Pancreas (tissue), 10 donors: ENCODE measurements at regions not wholly inside any gene's neighbourhood (a gene's known extent, or its start where the extent isn't known, plus 50 kb on each side); places are given as distances from the start of the nearest gene placed in this dataset.

ENCODE experiments used
- ATAC-seq, 4 donors: fragments of 200-7000 bp; cut with Tn5 transposase; one replicate each; pipeline versions ENCODE4 v1.8.0 to v1.9.1; 2020; ENCODE audit warnings: mild to moderate bottlenecking in 4 of 4, moderate library complexity in 4 of 4
- DNase-seq, 6 donors: peaks; one replicate each; pipeline ENCODE4 v3.0.0-alpha.2; 2020
- FAIRE-seq: peaks from 2 replicates; lab custom pipeline; 2012; peaks lifted over from hg19 to GRCh38; lab: Jason Lieb, UNC
- H3K27ac ChIP-seq, 4 donors: fragments of 200-600 bp; sonication (generic); 1 replicate in 3 of 4; 2 replicates in 1 of 4; pipeline versions ENCODE4 v1.5.0 to v1.8.0; 2020
- H3K27me3 ChIP-seq, 4 donors: fragments of 200-600 bp; one replicate each; pipeline ENCODE4 v1.8.0; 2021
- H3K36me3 ChIP-seq, 3 donors: fragments of 200-600 bp; sonication (generic) in 1 of 3; one replicate each; pipeline versions ENCODE4 v1.5.0 to v1.8.0; 2020 to 2021
- H3K4me1 ChIP-seq, 3 donors: fragments of 200-600 bp; one replicate each; pipeline ENCODE4 v1.8.0; 2021
- H3K4me3 ChIP-seq, 4 donors: fragments of 200-600 bp; sonication (generic) in 2 of 4; one replicate each; pipeline versions ENCODE4 v1.5.0 to v1.8.0; 2020 to 2021
- H3K9me3 ChIP-seq, 4 donors: fragments of 200-600 bp; one replicate each; pipeline ENCODE4 v1.8.0; 2021
- CTCF ChIP-seq, 4 donors: fragments of 200-600 bp; sonication (generic) in 3 of 4; IDR thresholded peaks; one replicate each; pipeline versions ENCODE4 v1.5.0 to v1.8.0; 2021; ENCODE audit warnings: antibody characterized with exemption in 4 of 4
- WGBS, 2 donors: extraction: QIAGEN DNeasy Blood & Tissue Kit; methylation state at CpG; one replicate each; pipeline ENCODE4 v1.1.7; 2013; 5-methylcytosine and 5-hydroxymethylcytosine counted together
- intact Hi-C, 3 donors: fragments of 100-400 bp; cut with DNase I; formaldehyde crosslinking; loops; one replicate each; pipeline versions ENCODE4 v1.11.1 to v1.14.2; 2022
- donor health status: healthy with polysubstance abuse.
- donor health status: DM: no; HTN: no; CAD: no; lungs with moderate emphysema.
- donor health status: DM: no; HTN: no; CAD: no.
- donor health status: control.
- donor health status: control.
- donor health status: Bipolar disorder and iron deficiency.
- donor health status: DM: yes; HTN: yes; CAD: no.
- donor health status: DM: no; HTN: no; CAD: no.
- donor health status: DM: no; HTN: no; CAD: no.
- donor health status: DM: yes; HTN: yes; CAD: no.

- no peaks in the 10 kb centered on the region for H3K36me3 ChIP-seq
- no peak for FAIRE-seq
- intact Hi-C loops, result no loop called here
- no peaks in the 10 kb centered on the region for H3K27me3 ChIP-seq
- ATAC-seq, result no peak
- no peaks in the 10 kb centered on the region for H3K4me1 ChIP-seq
- DNase-seq, result no peak
- no peak overlapping the region for H3K4me3 ChIP-seq
- no peak overlapping the region for H3K27ac ChIP-seq
- no peaks in the 10 kb centered on the region for H3K9me3 ChIP-seq
- no peak for TF ChIP-seq CTCF (IDR thresholded peaks at IDR 0.05)
Observed at GRCh38 chr4:126265888-126266287, 951.1 kb downstream of the FAT4 start.

- DNase-seq (no peak), FAIRE-seq (no peak)
- intact Hi-C loops, result no loop called here
Observed at GRCh38 chr4:126267689-126268088, 952.9 kb downstream of the FAT4 start.

GRCh38 chr4:126268106-126268505, 953.4 kb downstream of the FAT4 start:
- FAIRE-seq (no peak), DNase-seq (no peak), ATAC-seq (no peak)
- no peaks in the 10 kb centered on the region for H3K27me3 ChIP-seq
- H3K27ac ChIP-seq, result no peak overlapping the region
- no peaks in the 10 kb centered on the region for H3K4me1 ChIP-seq
- intact Hi-C loops, result no loop called here
- H3K9me3 ChIP-seq, result no peaks in the 10 kb centered on the region
- TF ChIP-seq CTCF (IDR thresholded peaks at IDR 0.05), result no peak
- no peak overlapping the region for H3K4me3 ChIP-seq
- no peaks in the 10 kb centered on the region for H3K36me3 ChIP-seq

More at GRCh38 chr4:126267689-126268088, 952.9 kb downstream of the FAT4 start:
- Histone ChIP-seq H3K27ac (no peak overlapping the region), H3K36me3 (no peaks in the 10 kb centered on the region), H3K4me3 (no peak overlapping the region), H3K27me3 (no peaks in the 10 kb centered on the region), H3K9me3 (no peaks in the 10 kb centered on the region), H3K4me1 (no peaks in the 10 kb centered on the region)
- 16 to 20% methylated on average over 1 of the region's 1 CpG for WGBS, 2 donors
- ATAC-seq, result no peak
- TF ChIP-seq CTCF (IDR thresholded peaks at IDR 0.05), result no peak

- no peaks in the 10 kb centered on the region for H3K9me3 ChIP-seq
- no peaks in the 10 kb centered on the region for H3K4me1 ChIP-seq
- no peaks in the 10 kb centered on the region for H3K27me3 ChIP-seq
- 32 to 58% methylated on average over 6 of the region's 6 CpGs for WGBS, 2 donors
- H3K27ac ChIP-seq, result no peak overlapping the region
- DNase-seq, result no peak
- no peaks in the 10 kb centered on the region for H3K36me3 ChIP-seq
- intact Hi-C loops, result no loop called here
- FAIRE-seq, result no peak
- TF ChIP-seq CTCF (IDR thresholded peaks at IDR 0.05), result no peak
- no peak overlapping the region for H3K4me3 ChIP-seq
- no peak for ATAC-seq
Observed at GRCh38 chr4:126269106-126269505, 954.4 kb downstream of the FAT4 start.

- no peak for TF ChIP-seq CTCF (IDR thresholded peaks at IDR 0.05)
- 8 to 19% methylated on average over 1 of the region's 1 CpG for WGBS, 2 donors
- FAIRE-seq, result no peak
Observed at GRCh38 chr4:126271292-126271691, 956.5 kb downstream of the FAT4 start.

More at GRCh38 chr4:126271292-126271691, 956.5 kb downstream of the FAT4 start:
- intact Hi-C loops, result no loop called here
- DNase-seq (no peak), ATAC-seq (no peak)
- Histone ChIP-seq H3K36me3 (no peaks in the 10 kb centered on the region), H3K27ac (no peak overlapping the region), H3K9me3 (no peaks in the 10 kb centered on the region), H3K4me1 (no peaks in the 10 kb centered on the region), H3K27me3 (no peaks in the 10 kb centered on the region), H3K4me3 (no peak overlapping the region)
